Sigmoid colon (tissue), 4 donors: ENCODE measurements at regions not wholly inside any gene's neighbourhood (a gene's known extent, or its start where the extent isn't known, plus 50 kb on each side); places are given as distances from the start of the nearest gene placed in this dataset.

Experiments
- EP300 ChIP-seq, 4 donors: sonication (generic); formaldehyde crosslinking; IDR thresholded peaks; one replicate each; pipeline ENCODE4 v1.6.1; 2017; ENCODE audit warnings: antibody characterized with exemption in 4 of 4
- POLR2AphosphoS5 ChIP-seq, 4 donors: sonication (generic); formaldehyde crosslinking; IDR thresholded peaks; one replicate each; pipeline ENCODE4 v1.6.1; 2017; ENCODE audit warnings: antibody characterized with exemption in 4 of 4
- TF ChIP-seq, protein P1 (sequence below), 4 experiments: fragments of 450-650 bp in 3 of 4; fragments of 200-600 bp in 1 of 4; IDR thresholded peaks; one replicate each; pipeline ENCODE4 v1.5.1; 2016 to 2019; ENCODE audit warnings: antibody characterized with exemption in 4 of 4, mild to moderate bottlenecking in 3 of 4, moderate library complexity in 2 of 4

DNA sequence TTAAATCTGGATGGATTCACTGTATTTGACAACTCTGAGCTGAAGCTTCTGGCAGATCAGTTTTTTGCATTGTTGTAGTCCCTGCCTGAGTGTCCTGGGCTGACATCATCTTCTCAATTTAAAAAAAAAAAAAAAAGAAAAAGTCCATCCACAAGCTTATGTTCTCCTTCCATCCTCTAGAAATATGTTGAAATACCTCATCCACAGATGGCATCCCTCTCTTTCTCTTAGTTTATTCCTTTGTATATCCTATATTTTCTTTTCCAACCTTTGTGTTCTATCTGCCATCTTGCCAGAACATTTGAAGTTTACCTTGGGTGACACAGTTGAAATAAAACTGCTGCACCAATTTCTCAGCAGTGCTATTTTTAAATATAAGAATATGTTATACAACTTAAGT lies 184.4 kb upstream of the PKN2 start:
- no peak for TF ChIP-seq POLR2AphosphoS5 (IDR thresholded peaks at IDR 0.05)
- TF ChIP-seq, protein P1, sequence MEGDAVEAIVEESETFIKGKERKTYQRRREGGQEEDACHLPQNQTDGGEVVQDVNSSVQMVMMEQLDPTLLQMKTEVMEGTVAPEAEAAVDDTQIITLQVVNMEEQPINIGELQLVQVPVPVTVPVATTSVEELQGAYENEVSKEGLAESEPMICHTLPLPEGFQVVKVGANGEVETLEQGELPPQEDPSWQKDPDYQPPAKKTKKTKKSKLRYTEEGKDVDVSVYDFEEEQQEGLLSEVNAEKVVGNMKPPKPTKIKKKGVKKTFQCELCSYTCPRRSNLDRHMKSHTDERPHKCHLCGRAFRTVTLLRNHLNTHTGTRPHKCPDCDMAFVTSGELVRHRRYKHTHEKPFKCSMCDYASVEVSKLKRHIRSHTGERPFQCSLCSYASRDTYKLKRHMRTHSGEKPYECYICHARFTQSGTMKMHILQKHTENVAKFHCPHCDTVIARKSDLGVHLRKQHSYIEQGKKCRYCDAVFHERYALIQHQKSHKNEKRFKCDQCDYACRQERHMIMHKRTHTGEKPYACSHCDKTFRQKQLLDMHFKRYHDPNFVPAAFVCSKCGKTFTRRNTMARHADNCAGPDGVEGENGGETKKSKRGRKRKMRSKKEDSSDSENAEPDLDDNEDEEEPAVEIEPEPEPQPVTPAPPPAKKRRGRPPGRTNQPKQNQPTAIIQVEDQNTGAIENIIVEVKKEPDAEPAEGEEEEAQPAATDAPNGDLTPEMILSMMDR (IDR thresholded peaks at IDR 0.05): no peak
- TF ChIP-seq EP300 (IDR thresholded peaks at IDR 0.05): no peak
